NB4 (cell line): ENCODE measurements at regions not wholly inside any gene's neighbourhood (a gene's known extent, or its start where the extent isn't known, plus 50 kb on each side); places are given as distances from the start of the nearest gene placed in this dataset.

Experiments used
- CTCF ChIP-seq: IDR thresholded peaks from one replicate; pipeline ENCODE4 v1.5.1; 2012; ENCODE audit warnings: low read depth, low read length
- MYC ChIP-seq: IDR thresholded peaks from 2 replicates; pipeline ENCODE4 v1.6.1; 2011; ENCODE audit warnings: low read depth, low read length
- POLR2A ChIP-seq: IDR thresholded peaks from 2 replicates; pipeline ENCODE4 v1.6.1; 2011; ENCODE audit warnings: mild to moderate bottlenecking; ENCODE audit not compliant: insufficient read length; ENCODE audit errors: extremely low read depth

GRCh38 chr3:78183906-78184599 lies 1144.2 kb downstream of the ROBO2 start:
- TF ChIP-seq POLR2A (no peak), MYC (no peak), CTCF (no peak)
